ENCODE measurements at regions not wholly inside any gene's neighbourhood (a gene's known extent, or its start where the extent isn't known, plus 50 kb on each side); places are given as distances from the start of the nearest gene placed in this dataset.

- no peak overlapping the region for H3K27ac Mint-ChIP-seq
- no peak for DNase-seq
- H3K4me3 Mint-ChIP-seq, result no peak overlapping the region
- peaks cover 1% of the 10 kb centered on the region for H3K9me3 Mint-ChIP-seq
- no peaks in the 10 kb centered on the region for H3K27me3 Mint-ChIP-seq
- H3K4me1 Mint-ChIP-seq, result no peaks in the 10 kb centered on the region
- H3K36me3 Mint-ChIP-seq, result no peaks in the 10 kb centered on the region
Observed at GRCh38 chr13:58744686-58745085, 1113.1 kb downstream of the PCDH17 start.

GRCh38 chr13:58767566-58767965, 1136.0 kb downstream of the PCDH17 start:
- Mint-ChIP-seq H3K27me3 (no peaks in the 10 kb centered on the region), H3K27ac (no peak overlapping the region), H3K9me3 (no peaks in the 10 kb centered on the region), H3K4me3 (no peak overlapping the region), H3K4me1 (no peaks in the 10 kb centered on the region), H3K36me3 (no peaks in the 10 kb centered on the region)
- DNase-seq, result no peak

- H3K9me3 Mint-ChIP-seq, result peaks cover 2% of the 10 kb centered on the region
- H3K4me3 Mint-ChIP-seq, result no peak overlapping the region
- DNase-seq, result no peak
- no peaks in the 10 kb centered on the region for H3K36me3 Mint-ChIP-seq
- H3K27ac Mint-ChIP-seq, result no peak overlapping the region
- no peaks in the 10 kb centered on the region for H3K4me1 Mint-ChIP-seq
- H3K27me3 Mint-ChIP-seq, result no peaks in the 10 kb centered on the region
Observed at GRCh38 chr13:58773280-58773859, 1141.8 kb downstream of the PCDH17 start.

- Mint-ChIP-seq H3K27ac (no peak overlapping the region), H3K4me3 (no peak overlapping the region), H3K4me1 (no peaks in the 10 kb centered on the region), H3K27me3 (no peaks in the 10 kb centered on the region), H3K36me3 (no peaks in the 10 kb centered on the region), H3K9me3 (peaks cover 4% of the 10 kb centered on the region)
- DNase-seq, result no peak
Observed at GRCh38 chr13:58782736-58783135, 1151.2 kb downstream of the PCDH17 start.

- DNase-seq, result no peak
- H3K27ac Mint-ChIP-seq, result no peak overlapping the region
- peaks cover 1% of the 10 kb centered on the region for H3K9me3 Mint-ChIP-seq
- no peaks in the 10 kb centered on the region for H3K36me3 Mint-ChIP-seq
- H3K4me1 Mint-ChIP-seq, result no peaks in the 10 kb centered on the region
- H3K27me3 Mint-ChIP-seq, result no peaks in the 10 kb centered on the region
- H3K4me3 Mint-ChIP-seq, result no peak overlapping the region
Observed at GRCh38 chr13:58792854-58793253, 1161.3 kb downstream of the PCDH17 start.

- no peaks in the 10 kb centered on the region for H3K27me3 Mint-ChIP-seq
- H3K9me3 Mint-ChIP-seq, result no peaks in the 10 kb centered on the region
- no peak overlapping the region for H3K27ac Mint-ChIP-seq
- no peak overlapping the region for H3K4me3 Mint-ChIP-seq
- no peaks in the 10 kb centered on the region for H3K36me3 Mint-ChIP-seq
- DNase-seq, result no peak
- no peaks in the 10 kb centered on the region for H3K4me1 Mint-ChIP-seq
Observed at GRCh38 chr13:58795715-58796114, 1164.2 kb downstream of the PCDH17 start.

- H3K4me1 Mint-ChIP-seq, result no peaks in the 10 kb centered on the region
Observed at GRCh38 chr13:58804832-58805231, 1173.3 kb downstream of the PCDH17 start.

GRCh38 chr13:58806401-58806800, 1174.9 kb downstream of the PCDH17 start:
- H3K4me1 Mint-ChIP-seq, result no peaks in the 10 kb centered on the region
- no peak overlapping the region for H3K27ac Mint-ChIP-seq
- H3K27me3 Mint-ChIP-seq, result no peaks in the 10 kb centered on the region
- H3K4me3 Mint-ChIP-seq, result no peak overlapping the region
- no peak for DNase-seq
- no peaks in the 10 kb centered on the region for H3K9me3 Mint-ChIP-seq
- no peaks in the 10 kb centered on the region for H3K36me3 Mint-ChIP-seq

More at GRCh38 chr13:58804832-58805231, 1173.3 kb downstream of the PCDH17 start:
- no peaks in the 10 kb centered on the region for H3K27me3 Mint-ChIP-seq
- H3K4me3 Mint-ChIP-seq, result no peak overlapping the region
- H3K9me3 Mint-ChIP-seq, result no peaks in the 10 kb centered on the region
- H3K36me3 Mint-ChIP-seq, result no peaks in the 10 kb centered on the region
- DNase-seq, result no peak
- H3K27ac Mint-ChIP-seq, result no peak overlapping the region

GRCh38 chr13:58823701-58824100, 1192.2 kb downstream of the PCDH17 start:
- Mint-ChIP-seq H3K4me1 (no peaks in the 10 kb centered on the region), H3K9me3 (peaks cover 3% of the 10 kb centered on the region), H3K27ac (no peak overlapping the region), H3K36me3 (no peaks in the 10 kb centered on the region), H3K4me3 (no peak overlapping the region), H3K27me3 (no peaks in the 10 kb centered on the region)
- no peak for DNase-seq

GRCh38 chr13:58827904-58828303, 1196.4 kb downstream of the PCDH17 start:
- Mint-ChIP-seq H3K27me3 (no peaks in the 10 kb centered on the region), H3K36me3 (no peaks in the 10 kb centered on the region), H3K4me1 (no peaks in the 10 kb centered on the region), H3K27ac (no peak overlapping the region), H3K9me3 (peaks cover 2% of the 10 kb centered on the region), H3K4me3 (no peak overlapping the region)
- no peak for DNase-seq

- peaks cover 2% of the 10 kb centered on the region for H3K9me3 Mint-ChIP-seq
- no peak overlapping the region for H3K27ac Mint-ChIP-seq
- no peaks in the 10 kb centered on the region for H3K4me1 Mint-ChIP-seq
- H3K27me3 Mint-ChIP-seq, result no peaks in the 10 kb centered on the region
- no peak for DNase-seq
- no peak overlapping the region for H3K4me3 Mint-ChIP-seq
- no peaks in the 10 kb centered on the region for H3K36me3 Mint-ChIP-seq
Observed at GRCh38 chr13:58830841-58831240, 1199.3 kb downstream of the PCDH17 start.

- Mint-ChIP-seq H3K36me3 (no peaks in the 10 kb centered on the region), H3K27me3 (no peaks in the 10 kb centered on the region), H3K27ac (no peak overlapping the region), H3K4me1 (no peaks in the 10 kb centered on the region), H3K4me3 (no peak overlapping the region), H3K9me3 (no peaks in the 10 kb centered on the region)
- DNase-seq, result no peak
Observed at GRCh38 chr13:58838615-58839014, 1207.1 kb downstream of the PCDH17 start.

GRCh38 chr13:58843071-58843470, 1211.5 kb downstream of the PCDH17 start:
- Mint-ChIP-seq H3K27me3 (no peaks in the 10 kb centered on the region), H3K4me3 (no peak overlapping the region), H3K4me1 (no peaks in the 10 kb centered on the region), H3K36me3 (no peaks in the 10 kb centered on the region), H3K9me3 (peaks cover 11% of the 10 kb centered on the region), H3K27ac (no peak overlapping the region)
- DNase-seq, result no peak

- Mint-ChIP-seq H3K27ac (no peak overlapping the region), H3K9me3 (peaks cover 12% of the 10 kb centered on the region), H3K4me1 (no peaks in the 10 kb centered on the region), H3K27me3 (no peaks in the 10 kb centered on the region), H3K36me3 (no peaks in the 10 kb centered on the region), H3K4me3 (no peak overlapping the region)
- DNase-seq, result no peak
Observed at GRCh38 chr13:58843567-58843966, 1212.0 kb downstream of the PCDH17 start.

GRCh38 chr13:58850161-58850560, 1218.6 kb downstream of the PCDH17 start:
- no peak for DNase-seq
- Mint-ChIP-seq H3K4me3 (no peak overlapping the region), H3K27ac (no peak overlapping the region), H3K27me3 (no peaks in the 10 kb centered on the region), H3K4me1 (no peaks in the 10 kb centered on the region), H3K36me3 (no peaks in the 10 kb centered on the region), H3K9me3 (peaks cover 2% of the 10 kb centered on the region)

GRCh38 chr13:58852076-58852475, 1220.5 kb downstream of the PCDH17 start:
- Mint-ChIP-seq H3K9me3 (peaks cover 2% of the 10 kb centered on the region), H3K27ac (no peak overlapping the region), H3K36me3 (no peaks in the 10 kb centered on the region), H3K4me1 (no peaks in the 10 kb centered on the region), H3K4me3 (no peak overlapping the region), H3K27me3 (no peaks in the 10 kb centered on the region)
- DNase-seq, result no peak
